Epithelial cell of prostate (primary cell): ENCODE measurements at regions not wholly inside any gene's neighbourhood (a gene's known extent, or its start where the extent isn't known, plus 50 kb on each side); places are given as distances from the start of the nearest gene placed in this dataset.
A peak's percentile ranks its signal among the peaks of the same experiment; 100 is the strongest.

ENCODE experiments used
- DNase-seq: peaks from one replicate; pipeline ENCODE4 v3.0.0-alpha.2; 2011; ENCODE audit warnings: low read depth, low spot score
- H3K27ac ChIP-seq: fragments of 450-650 bp; 2 replicates; pipeline ENCODE4 v1.5.1; 2017; ENCODE audit warnings: mild to moderate bottlenecking

DNA sequence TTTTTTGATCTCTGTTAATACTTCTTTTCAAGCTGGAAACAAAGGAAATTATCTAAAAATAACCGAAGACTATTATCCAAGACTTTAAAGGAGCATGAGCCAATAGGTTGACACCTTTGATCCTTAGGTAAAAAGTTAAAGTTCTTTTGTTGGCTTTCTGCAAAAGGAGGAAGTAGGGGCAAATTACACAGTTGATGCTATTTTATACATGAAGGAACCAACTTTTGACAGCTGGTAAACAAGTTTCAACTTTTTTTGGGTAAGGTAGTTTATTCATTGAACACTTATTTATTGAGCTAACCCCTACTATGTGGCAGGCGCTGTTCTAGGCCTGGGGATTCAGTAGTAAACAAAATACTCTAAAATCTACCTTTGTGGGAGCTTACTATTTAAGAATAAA, 66.6 kb upstream of the ZEB2 start:
- H3K27ac ChIP-seq, result no peak overlapping the region
- DNase-seq, result no peak

DNA sequence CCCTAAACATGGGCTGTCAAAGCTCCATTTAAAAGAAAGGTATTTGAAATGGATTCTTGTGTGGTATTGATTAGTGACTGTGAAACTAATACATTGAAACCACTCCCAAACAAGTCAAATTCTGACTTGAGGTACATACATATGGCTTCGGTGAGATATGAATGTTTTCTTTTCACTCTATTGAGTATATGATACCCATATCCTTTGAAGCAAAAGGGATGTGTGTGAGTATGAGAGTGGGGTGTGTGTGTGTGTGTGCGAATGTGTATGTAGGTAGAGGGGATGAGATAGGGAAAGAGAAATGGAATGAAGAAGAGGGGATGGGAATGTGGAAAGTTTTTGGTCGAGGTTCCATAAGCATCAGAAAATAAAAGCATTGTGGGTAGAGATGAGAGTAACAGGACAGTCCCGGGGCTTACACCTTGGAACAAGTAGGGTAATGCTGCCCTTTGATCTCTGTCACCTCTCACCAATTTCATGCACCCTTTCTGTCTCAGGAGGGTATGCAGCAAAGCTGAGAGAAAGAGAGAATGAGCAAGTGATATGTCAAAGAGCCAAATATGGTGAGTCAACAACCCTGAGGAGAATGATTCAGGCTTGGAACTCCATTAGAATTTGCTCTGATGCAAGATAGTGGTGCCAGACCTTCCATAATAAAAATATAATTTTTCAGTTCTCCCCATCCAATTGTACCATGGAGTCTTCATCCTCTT, 64.0 kb upstream of the ZEB2 start:
- H3K27ac ChIP-seq, result peak overlapping the region; percentile 25
- DNase-seq, result peak; percentile 29

DNA sequence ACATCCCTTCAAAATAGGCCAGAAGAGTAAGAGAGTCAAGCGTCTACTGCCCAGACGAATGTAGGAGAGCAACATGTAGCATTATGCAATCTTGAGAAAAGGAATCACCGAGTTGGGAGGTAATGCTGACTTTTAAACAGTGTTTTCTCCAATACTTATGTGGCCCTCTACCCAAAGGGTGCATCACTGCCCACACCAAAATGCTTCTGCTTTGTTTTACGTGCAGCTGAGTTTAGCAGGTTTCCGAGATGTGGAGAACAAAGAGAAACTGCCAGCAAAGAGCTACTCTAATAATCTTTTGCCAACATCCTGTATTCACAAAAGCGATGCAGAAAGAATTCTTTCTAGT, 63.4 kb upstream of the ZEB2 start:
- no peak overlapping the region for H3K27ac ChIP-seq
- no peak for DNase-seq

DNA sequence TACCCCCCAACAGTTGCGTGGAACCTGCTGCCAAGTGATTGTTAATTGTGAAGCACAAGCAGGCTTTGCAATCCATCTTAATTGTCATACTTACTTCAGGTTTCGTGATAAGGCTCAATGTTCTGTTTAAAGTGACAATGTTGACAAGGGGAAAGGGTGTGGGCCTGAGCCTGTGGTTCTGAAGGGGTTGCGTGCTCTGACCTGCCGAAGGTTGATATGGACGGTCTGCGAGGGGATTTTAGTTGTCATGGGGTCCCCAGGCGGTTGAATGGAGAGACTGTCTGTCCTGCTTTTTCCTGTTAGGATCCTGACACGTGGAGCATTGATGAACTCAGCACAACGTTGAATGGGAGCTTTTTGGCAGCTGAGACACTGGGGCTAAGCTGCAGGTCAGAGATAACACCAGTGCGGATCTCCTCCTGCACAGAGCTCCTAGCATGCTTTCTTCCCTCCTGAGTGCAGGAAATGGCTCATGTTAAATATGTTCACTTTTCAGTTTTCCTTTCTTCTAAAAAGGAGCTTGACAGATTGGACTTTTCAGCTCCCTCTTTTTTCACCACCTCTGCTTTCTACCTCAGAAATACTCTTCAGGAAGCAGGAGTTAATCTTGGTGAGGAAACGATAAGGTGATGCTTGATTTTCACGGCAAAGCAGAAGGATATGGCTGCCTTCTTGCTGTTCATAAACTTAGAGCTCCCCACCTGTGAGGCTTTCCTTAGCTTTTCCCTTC, 62.9 kb upstream of the ZEB2 start:
- no peak for DNase-seq
- no peak overlapping the region for H3K27ac ChIP-seq

DNA sequence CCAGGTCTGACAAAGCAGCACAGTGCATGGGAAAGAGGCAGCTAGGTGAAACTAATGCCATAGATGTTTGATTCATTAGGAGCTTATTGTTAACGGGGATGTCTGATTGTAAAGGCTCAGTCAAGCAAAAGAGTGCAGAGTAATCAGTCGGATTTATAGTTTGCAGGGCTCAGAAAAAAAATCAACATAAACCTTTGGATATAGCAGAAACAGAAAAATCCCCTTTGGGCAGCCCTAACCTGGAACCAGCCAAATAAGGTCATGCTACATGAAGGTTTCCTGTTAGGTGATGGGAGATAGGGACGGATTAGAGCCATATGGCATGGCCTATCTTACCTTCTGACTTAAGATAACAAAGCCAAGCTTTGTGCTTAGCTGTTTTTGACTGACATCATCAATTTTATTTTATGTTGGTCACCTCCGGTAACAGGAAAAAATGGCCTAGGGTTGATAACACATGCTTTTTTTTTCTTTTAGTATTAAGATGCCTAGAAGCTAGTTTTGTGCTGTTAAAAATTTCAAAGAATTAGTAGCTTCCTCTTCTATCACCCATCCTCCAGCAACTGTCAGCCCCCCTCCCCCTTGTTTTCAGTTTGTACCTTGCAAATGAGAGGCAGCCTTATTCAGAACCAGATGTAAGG, 60.7 kb upstream of the ZEB2 start:
- H3K27ac ChIP-seq, result no peak overlapping the region
- no peak for DNase-seq

DNA sequence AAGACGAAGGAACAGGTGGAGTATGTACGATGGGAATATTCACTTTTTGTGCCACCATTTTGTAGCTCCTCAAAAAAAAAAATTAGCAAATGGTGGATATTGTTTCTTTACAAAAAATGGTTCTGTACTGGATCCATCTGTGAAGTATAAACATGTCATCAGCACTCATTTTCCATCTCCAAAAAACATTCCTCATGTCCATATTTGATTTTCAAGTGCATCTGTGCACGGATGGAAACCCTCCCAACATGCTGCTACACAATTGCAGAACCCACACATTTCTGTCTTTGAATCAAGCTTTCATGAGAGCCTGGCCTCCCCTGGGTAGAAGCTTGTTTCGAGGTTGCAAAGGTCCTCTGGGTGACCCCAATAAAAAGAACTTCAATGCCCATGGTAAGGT, 59.6 kb upstream of the ZEB2 start:
- H3K27ac ChIP-seq, result no peak overlapping the region
- no peak for DNase-seq

DNA sequence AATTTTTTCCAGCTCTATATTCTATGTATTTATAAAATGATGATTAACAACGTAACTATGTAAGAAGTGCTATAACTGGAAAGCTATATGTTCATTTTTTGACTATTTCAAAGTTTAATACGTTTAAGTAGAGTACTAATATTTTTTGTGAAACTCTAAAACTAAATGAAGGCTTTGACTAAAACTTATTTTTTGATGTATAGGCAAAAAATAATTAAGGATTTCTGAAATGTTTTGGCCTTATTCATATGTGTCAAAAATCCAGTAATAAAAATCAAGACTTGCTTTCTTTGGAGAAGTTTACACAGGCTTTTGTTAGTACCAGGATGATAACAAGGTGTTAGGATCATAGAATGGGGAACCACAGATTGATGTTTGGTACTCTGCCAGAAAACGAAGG, 58.2 kb upstream of the ZEB2 start:
- no peak overlapping the region for H3K27ac ChIP-seq
- no peak for DNase-seq

- no peak for DNase-seq
- H3K27ac ChIP-seq, result no peak overlapping the region
These were observed 53.1 kb upstream of the ZEB2 start for GRCh38 chr2:144572977-144573376.

DNA sequence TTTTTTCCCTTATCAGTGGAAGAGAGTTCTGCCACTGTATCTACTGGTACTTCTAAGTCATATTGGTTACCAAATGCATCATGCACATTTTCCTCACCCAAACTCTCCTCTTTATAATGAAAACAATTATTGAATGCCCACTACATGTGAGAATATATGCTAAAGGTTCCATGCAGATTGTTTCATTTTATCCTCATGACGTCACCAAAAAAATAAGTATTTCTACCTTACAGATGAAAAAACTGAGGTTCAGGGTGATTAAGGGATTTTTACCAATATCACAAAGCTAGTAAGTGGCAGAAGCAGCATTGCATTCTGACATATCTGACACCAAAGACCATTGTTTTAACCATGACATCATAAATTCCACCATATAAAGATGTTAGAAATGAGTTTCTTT, 51.9 kb upstream of the ZEB2 start:
- DNase-seq, result no peak

GRCh38 chr2:144570566-144570965, 50.6 kb upstream of the ZEB2 start:
- no peak overlapping the region for H3K27ac ChIP-seq
- DNase-seq, result no peak

More for the DNA sequence above, 51.9 kb upstream of the ZEB2 start:
- H3K27ac ChIP-seq, result no peak overlapping the region
